H9 (cell line): ENCODE measurements at regions not wholly inside any gene's neighbourhood (a gene's known extent, or its start where the extent isn't known, plus 50 kb on each side); places are given as distances from the start of the nearest gene placed in this dataset.

Source experiments
- DNase-seq: peaks from one replicate; pipeline ENCODE4 v3.0.0-alpha.2; 2017
- H2AFZ ChIP-seq: one replicate; pipeline ENCODE4 v1.6.1; 2013; ENCODE audit warnings: mild to moderate bottlenecking, low read length, control low read depth, moderate library complexity
- H2AK5ac ChIP-seq: 2 replicates; pipeline ENCODE4 v1.6.1; 2013; ENCODE audit warnings: low read length, control low read depth, mixed read lengths; ENCODE audit not compliant: insufficient read length
- H2BK120ac ChIP-seq: one replicate; pipeline ENCODE4 v1.6.1; 2013; ENCODE audit warnings: low read depth, mild to moderate bottlenecking, low read length, control low read depth, inconsistent platforms; ENCODE audit not compliant: poor library complexity, severe bottlenecking
- H2BK12ac ChIP-seq: 2 replicates; pipeline ENCODE4 v1.6.1; 2013; ENCODE audit warnings: low read length, control low read depth, mixed read lengths, low read depth; ENCODE audit not compliant: insufficient read length
- H2BK15ac ChIP-seq: 2 replicates; pipeline ENCODE4 v1.6.1; 2013; ENCODE audit warnings: low read depth, low read length, control low read depth
- H2BK20ac ChIP-seq: one replicate; pipeline ENCODE4 v1.6.1; 2013; ENCODE audit warnings: low read depth, mild to moderate bottlenecking, low read length, control low read depth, inconsistent platforms; ENCODE audit not compliant: poor library complexity, severe bottlenecking
- H2BK5ac ChIP-seq: 2 replicates; pipeline ENCODE4 v1.6.1; 2013; ENCODE audit warnings: low read length, control low read depth, mixed read lengths; ENCODE audit not compliant: insufficient read length
- H3K14ac ChIP-seq: 2 replicates; pipeline ENCODE4 v1.6.1; 2013; ENCODE audit warnings: low read length, control low read depth; ENCODE audit not compliant: insufficient read depth
- H3K18ac ChIP-seq: 2 replicates; pipeline ENCODE4 v1.6.1; 2013; ENCODE audit warnings: low read depth, mild to moderate bottlenecking, mixed read lengths, low read length, control low read depth; ENCODE audit not compliant: insufficient read length
- H3K23ac ChIP-seq: 2 replicates; pipeline ENCODE4 v1.6.1; 2013; ENCODE audit warnings: low read length, control low read depth, mixed read lengths, low read depth; ENCODE audit not compliant: insufficient read length
- H3K23me2 ChIP-seq: 2 replicates; pipeline ENCODE4 v1.6.1; 2013; ENCODE audit warnings: low read depth, mild to moderate bottlenecking, mixed read lengths, low read length, control low read depth; ENCODE audit not compliant: insufficient read length, poor library complexity, severe bottlenecking
- H3K27ac ChIP-seq: 2 replicates; pipeline ENCODE4 v1.5.1; 2013; ENCODE audit warnings: low read length, control low read depth, mixed read lengths, low read depth; ENCODE audit not compliant: insufficient read length
- H3K27me3 ChIP-seq: 2 replicates; pipeline ENCODE4 v1.6.1; 2013; ENCODE audit warnings: low read length, control low read depth, inconsistent platforms; ENCODE audit not compliant: insufficient read depth
- H3K4ac ChIP-seq: 2 replicates; pipeline ENCODE4 v1.6.1; 2013; ENCODE audit warnings: low read depth, mild to moderate bottlenecking, control low read depth, inconsistent platforms, low read length, moderate library complexity
- H3K4me1 ChIP-seq: 2 replicates; pipeline ENCODE4 v1.6.1; 2013; ENCODE audit warnings: low read length, control low read depth, inconsistent platforms; ENCODE audit not compliant: insufficient read depth
- H3K4me2 ChIP-seq: 2 replicates; pipeline ENCODE4 v1.6.1; 2013; ENCODE audit warnings: low read length, control low read depth, mixed read lengths; ENCODE audit not compliant: insufficient read length, insufficient read depth
- H3K56ac ChIP-seq: 2 replicates; pipeline ENCODE4 v1.6.1; 2013; ENCODE audit warnings: low read depth, mild to moderate bottlenecking, mixed read lengths, low read length, control low read depth; ENCODE audit not compliant: insufficient read length
- H3K79me1 ChIP-seq: 2 replicates; pipeline ENCODE4 v1.6.1; 2013; ENCODE audit warnings: low read depth, mild to moderate bottlenecking, moderate library complexity, low read length, control low read depth, inconsistent platforms; ENCODE audit not compliant: insufficient read depth, poor library complexity, severe bottlenecking
- H3K79me2 ChIP-seq: 2 replicates; pipeline ENCODE4 v1.6.1; 2013; ENCODE audit warnings: low read length, control low read depth, inconsistent platforms; ENCODE audit not compliant: insufficient read depth
- H3K9ac ChIP-seq: 2 replicates; pipeline ENCODE4 v1.6.1; 2013; ENCODE audit warnings: low read length, control low read depth, mixed read lengths; ENCODE audit not compliant: insufficient read length; ENCODE audit errors: extremely low read depth
- H3K9me3 ChIP-seq: one replicate; pipeline ENCODE4 v1.6.1; 2013; ENCODE audit warnings: low read depth, low read length, inconsistent platforms; ENCODE audit not compliant: control insufficient read depth
- H3T11ph ChIP-seq: one replicate; pipeline ENCODE4 v1.6.1; 2013; ENCODE audit warnings: mild to moderate bottlenecking, low read length, control low read depth, inconsistent platforms
- H4K20me1 ChIP-seq: one replicate; pipeline ENCODE4 v1.6.1; 2013; ENCODE audit not compliant: control insufficient read depth, insufficient read length, insufficient read depth
- H4K5ac ChIP-seq: 2 replicates; pipeline ENCODE4 v1.6.1; 2013; ENCODE audit warnings: low read depth, mild to moderate bottlenecking, mixed read lengths, low read length, control low read depth; ENCODE audit not compliant: insufficient read length
- H4K8ac ChIP-seq: replicated peaks from 2 replicates; pipeline ENCODE4 v1.6.1; 2013; ENCODE audit warnings: low read length, control low read depth, mixed read lengths, low read depth; ENCODE audit not compliant: insufficient read length
- H4K91ac ChIP-seq: 2 replicates; pipeline ENCODE4 v1.6.1; 2013; ENCODE audit warnings: low read depth, mild to moderate bottlenecking, moderate library complexity, mixed read lengths, low read length, control low read depth; ENCODE audit not compliant: insufficient read length
- H3K27ac Mint-ChIP-seq, 3 experiments: 2 replicates in 2 of 3; 3 replicates in 1 of 3; pipeline ENCODE4 v1.8.0; 2020 to 2021; ENCODE audit warnings: mixed read lengths in 3 of 3, mild to moderate bottlenecking in 1 of 3, moderate library complexity in 1 of 3
- H3K27me3 Mint-ChIP-seq: 2 replicates; pipeline ENCODE4 v1.8.0; 2021; ENCODE audit warnings: low read depth, mild to moderate bottlenecking, moderate library complexity, mixed read lengths
- H3K36me3 Mint-ChIP-seq, 3 experiments: 2 replicates in 2 of 3; 3 replicates in 1 of 3; pipeline ENCODE4 v1.8.0; 2020 to 2021; ENCODE audit warnings: low read depth in 3 of 3, mixed read lengths in 3 of 3; ENCODE audit not compliant: insufficient read depth in 1 of 3
- H3K4me1 Mint-ChIP-seq, 2 experiments: 2 replicates each; pipeline ENCODE4 v1.8.0; 2020; ENCODE audit warnings: mixed read lengths in 2 of 2
- H3K4me3 Mint-ChIP-seq, 2 experiments: 2 replicates in 1 of 2; 3 replicates in 1 of 2; pipeline ENCODE4 v1.8.0; 2020 to 2021; ENCODE audit warnings: mild to moderate bottlenecking in 2 of 2, mixed read lengths in 2 of 2, moderate library complexity in 1 of 2
- H3K9me3 Mint-ChIP-seq, 2 experiments: 2 replicates in 1 of 2; 3 replicates in 1 of 2; pipeline ENCODE4 v1.8.0; 2020; ENCODE audit warnings: mild to moderate bottlenecking in 2 of 2, mixed read lengths in 2 of 2, moderate library complexity in 1 of 2
- whole genome bisulfite sequencing: extraction: QIAGEN DNeasy Blood & Tissue Kit; methylation state at CpG from one replicate; pipeline ENCODE4 v1.1.7; 2013; ENCODE audit warnings: missing lambda C conversion rate, low lambda C conversion rate, mixed read lengths; ENCODE audit not compliant: insufficient read length; ENCODE audit errors: extremely low coverage; 5-methylcytosine and 5-hydroxymethylcytosine counted together
- TF ChIP-seq, protein P1 (sequence below): fragments of 200-600 bp; sonication (generic); conservative IDR thresholded peaks from 3 replicates; pipeline ENCODE4 v1.8.0; 2021; ENCODE audit warnings: antibody characterized with exemption, mild to moderate bottlenecking

DNA sequence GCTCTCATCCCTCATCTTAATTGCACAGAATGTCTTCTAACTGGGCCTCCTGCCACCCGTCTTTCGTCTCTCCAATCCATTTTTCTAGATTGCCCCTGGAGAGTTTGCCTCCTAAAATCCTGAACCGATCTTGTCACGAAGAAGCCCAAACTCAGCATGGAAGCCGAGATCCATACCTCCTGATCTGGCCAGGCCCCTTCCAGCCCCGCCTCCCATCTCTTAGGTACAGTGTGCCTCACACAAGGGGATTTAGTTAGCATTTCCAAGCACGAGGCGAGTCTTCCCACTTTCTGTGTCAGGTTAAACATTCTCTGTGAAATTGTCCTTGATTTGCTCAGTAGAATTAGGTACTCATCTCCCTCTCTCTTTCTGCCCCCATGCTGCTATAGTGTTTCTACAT is 80.0 kb upstream of the TENM3 start:
- Mint-ChIP-seq H3K4me3 (no peak overlapping the region), H3K4me1 (peaks cover 14 to 15% of the 10 kb centered on the region in 2 experiments), H3K27ac (peak overlapping the region in 2 of 3 experiments; percentile 0 to 20; a peak in 3 of 7 replicates), H3K27me3 (no peaks in the 10 kb centered on the region), H3K9me3 (no peaks in the 10 kb centered on the region; a peak in 1 of 5 replicates), H3K36me3 (peaks cover 3 to 13% (median 6%) of the 10 kb centered on the region in 3 experiments; a peak in 5 of 7 replicates)
- DNase-seq, result no peak
- no peak overlapping the region for H2BK5ac ChIP-seq
- no peak overlapping the region for H4K91ac ChIP-seq
- H4K20me1 ChIP-seq, result no peaks in the 10 kb centered on the region
- H3K4me1 ChIP-seq, result no peaks in the 10 kb centered on the region
- no peak overlapping the region for H3K4ac ChIP-seq
- H3K4me2 ChIP-seq, result no peak overlapping the region
- H3K14ac ChIP-seq, result no peak overlapping the region
- H2BK20ac ChIP-seq, result no peak overlapping the region
- no peak overlapping the region for H2AFZ ChIP-seq
- no peaks in the 10 kb centered on the region for H3K9me3 ChIP-seq
- no peak overlapping the region for H3K23ac ChIP-seq
- no peak overlapping the region for H4K5ac ChIP-seq
- no peaks in the 10 kb centered on the region for H3K27me3 ChIP-seq
- H3K79me1 ChIP-seq, result no peaks in the 10 kb centered on the region
- WGBS, result no CpG with 5 or more reads among the region's 8 CpGs
- no peak overlapping the region for H3K9ac ChIP-seq
- no peak overlapping the region for H2BK15ac ChIP-seq
- no peak overlapping the region for H2BK120ac ChIP-seq
- TF ChIP-seq, protein P1, sequence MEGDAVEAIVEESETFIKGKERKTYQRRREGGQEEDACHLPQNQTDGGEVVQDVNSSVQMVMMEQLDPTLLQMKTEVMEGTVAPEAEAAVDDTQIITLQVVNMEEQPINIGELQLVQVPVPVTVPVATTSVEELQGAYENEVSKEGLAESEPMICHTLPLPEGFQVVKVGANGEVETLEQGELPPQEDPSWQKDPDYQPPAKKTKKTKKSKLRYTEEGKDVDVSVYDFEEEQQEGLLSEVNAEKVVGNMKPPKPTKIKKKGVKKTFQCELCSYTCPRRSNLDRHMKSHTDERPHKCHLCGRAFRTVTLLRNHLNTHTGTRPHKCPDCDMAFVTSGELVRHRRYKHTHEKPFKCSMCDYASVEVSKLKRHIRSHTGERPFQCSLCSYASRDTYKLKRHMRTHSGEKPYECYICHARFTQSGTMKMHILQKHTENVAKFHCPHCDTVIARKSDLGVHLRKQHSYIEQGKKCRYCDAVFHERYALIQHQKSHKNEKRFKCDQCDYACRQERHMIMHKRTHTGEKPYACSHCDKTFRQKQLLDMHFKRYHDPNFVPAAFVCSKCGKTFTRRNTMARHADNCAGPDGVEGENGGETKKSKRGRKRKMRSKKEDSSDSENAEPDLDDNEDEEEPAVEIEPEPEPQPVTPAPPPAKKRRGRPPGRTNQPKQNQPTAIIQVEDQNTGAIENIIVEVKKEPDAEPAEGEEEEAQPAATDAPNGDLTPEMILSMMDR, result no peak
- no peak overlapping the region for H3K27ac ChIP-seq
- peaks cover 3% of the 10 kb centered on the region; the same call in 1 of the 2 replicates for H3K79me2 ChIP-seq
- H3T11ph ChIP-seq, result no peak overlapping the region
- no peaks in the 10 kb centered on the region for H3K23me2 ChIP-seq
- H3K18ac ChIP-seq, result no peak overlapping the region
- no peak overlapping the region for H4K8ac ChIP-seq
- no peak overlapping the region for H3K56ac ChIP-seq
- no peak overlapping the region for H2BK12ac ChIP-seq
- H2AK5ac ChIP-seq, result no peak overlapping the region
